ENCODE measurements at regions not wholly inside any gene's neighbourhood (a gene's known extent, or its start where the extent isn't known, plus 50 kb on each side); places are given as distances from the start of the nearest gene placed in this dataset.

DNA sequence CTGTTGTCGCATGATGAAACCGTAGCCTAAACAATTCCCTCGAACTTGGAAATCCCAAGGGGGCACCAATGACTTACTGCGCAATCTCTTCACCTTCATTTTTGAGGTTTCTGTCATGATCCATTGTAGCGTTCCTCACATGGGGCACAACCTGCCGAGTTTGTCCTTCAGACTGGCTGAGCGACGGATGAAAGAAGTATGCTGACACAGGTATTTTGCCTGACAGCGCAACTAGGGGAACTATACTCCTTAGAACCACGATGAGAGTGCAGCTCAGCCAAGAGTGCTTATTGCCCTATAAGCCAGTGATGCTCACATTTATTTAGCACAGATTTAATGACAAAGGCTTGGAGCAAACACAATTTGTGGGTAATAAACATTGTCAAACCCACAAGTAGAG, 106.3 kb upstream of the ZNF267 start (continued):
- no peak for TF ChIP-seq USF2 (IDR thresholded peaks at IDR 0.05; ENCODE audit: low read length)
- TF ChIP-seq SP4 (IDR thresholded peaks at IDR 0.05; ENCODE audit: low read length), result no peak
- TF ChIP-seq RAD21 (IDR thresholded peaks at IDR 0.05 in 1 of 2, conservative IDR thresholded peaks at IDR 0.05 in 1 of 2; ENCODE audit: low read depth in 2 of 2, low read length in 2 of 2), result no peak
- TF ChIP-seq KDM1A (IDR thresholded peaks at IDR 0.05; ENCODE audit: borderline replicate concordance, low read length), result no peak
- TF ChIP-seq POLR2AphosphoS5 (IDR thresholded peaks at IDR 0.05; ENCODE audit: low read depth, low read length), result no peak
- TF ChIP-seq CHD2 (IDR thresholded peaks at IDR 0.05; ENCODE audit: low read length), result no peak
